HG02763 (cell line): ENCODE measurements at regions not wholly inside any gene's neighbourhood (a gene's known extent, or its start where the extent isn't known, plus 50 kb on each side); places are given as distances from the start of the nearest gene placed in this dataset.

Source experiments
- ATAC-seq: cut with Tn5 transposase; IDR thresholded peaks from one replicate; pipeline ENCODE4 v1.9.1; 2021; ENCODE audit warnings: mild to moderate bottlenecking, moderate library complexity; ENCODE audit not compliant: unreplicated experiment

DNA sequence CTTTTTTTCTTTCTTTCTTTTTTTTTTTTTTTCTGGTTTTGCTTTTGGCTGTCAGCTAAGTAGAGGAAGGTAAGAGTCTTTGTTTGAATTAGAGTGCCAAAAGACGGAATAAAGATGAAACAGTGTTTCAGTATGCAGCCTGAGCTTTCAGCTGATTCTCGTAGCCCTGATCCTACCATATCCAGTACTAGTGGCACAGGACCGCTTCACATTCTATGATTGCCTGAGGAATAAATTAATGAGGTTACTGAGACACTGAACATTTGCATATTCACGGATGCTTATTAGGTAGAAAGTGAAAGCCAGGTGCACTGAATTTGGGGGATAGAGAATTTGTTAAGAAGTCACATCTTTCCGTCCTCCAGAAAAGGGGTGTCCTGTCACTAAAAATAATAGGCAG is 421.5 kb upstream of the POU3F3 start:
- ATAC-seq, result no peak

DNA sequence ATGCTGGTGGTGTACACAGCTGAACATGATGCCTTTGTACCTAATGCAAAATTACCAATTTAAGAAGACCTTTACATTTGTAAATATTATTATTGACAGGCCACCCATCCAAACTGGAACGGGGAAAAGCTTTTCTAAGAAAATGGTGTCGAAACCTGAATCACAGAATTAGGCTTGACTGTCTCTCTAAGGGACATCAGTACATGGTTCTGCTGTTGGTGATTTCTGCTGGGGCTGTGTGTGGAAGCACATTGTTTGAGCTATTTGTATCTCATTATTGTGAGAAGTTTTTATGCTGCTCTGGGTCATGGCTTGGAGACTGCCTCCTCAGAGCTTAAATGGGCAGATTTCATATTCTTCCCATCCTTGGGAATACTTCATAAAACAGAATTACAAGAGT is 420.9 kb upstream of the POU3F3 start:
- no peak for ATAC-seq

DNA sequence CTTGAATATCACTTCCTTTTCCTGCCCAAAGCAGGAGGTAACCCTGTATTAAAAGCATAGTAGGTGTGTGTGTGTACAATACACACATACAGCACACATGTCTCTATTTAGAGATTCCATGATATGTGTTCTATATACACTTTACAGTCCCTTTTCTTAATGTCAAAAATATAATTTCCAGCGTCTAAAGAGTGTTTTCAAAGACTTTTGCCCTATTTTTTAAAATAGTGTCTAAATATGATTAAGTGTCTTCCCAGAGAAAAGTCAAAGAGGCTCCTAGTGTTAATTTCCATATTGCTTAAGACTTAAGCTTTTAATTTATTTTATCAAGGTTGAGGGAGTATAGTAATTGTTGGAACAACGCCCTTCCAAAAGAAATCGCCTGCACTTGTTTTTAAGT is 420.3 kb upstream of the POU3F3 start:
- ATAC-seq, result no peak

DNA sequence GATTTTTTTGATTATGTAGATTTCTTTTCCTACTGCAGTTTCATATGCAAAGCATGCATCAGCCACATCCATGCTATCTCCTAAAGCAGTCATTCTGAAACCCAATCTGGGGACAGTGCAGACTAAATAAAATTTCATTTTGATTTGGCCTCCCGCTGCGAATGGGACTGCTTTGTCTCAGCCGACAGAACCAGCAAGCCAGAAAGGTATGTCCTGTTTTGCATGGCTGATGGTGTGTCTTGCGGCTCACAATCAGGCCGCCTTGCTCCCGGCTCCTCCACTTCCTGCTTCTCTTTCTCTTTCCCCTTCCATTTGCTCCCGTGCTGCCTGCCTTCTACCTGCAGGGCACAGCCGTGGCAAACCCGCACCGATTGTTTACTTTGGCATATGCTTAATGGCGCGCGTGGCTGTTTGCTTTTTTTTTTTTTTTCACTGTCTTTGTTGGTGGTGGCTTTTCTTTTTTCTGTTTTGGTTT is 419.6 kb upstream of the POU3F3 start:
- peak; percentile 78 for ATAC-seq

DNA sequence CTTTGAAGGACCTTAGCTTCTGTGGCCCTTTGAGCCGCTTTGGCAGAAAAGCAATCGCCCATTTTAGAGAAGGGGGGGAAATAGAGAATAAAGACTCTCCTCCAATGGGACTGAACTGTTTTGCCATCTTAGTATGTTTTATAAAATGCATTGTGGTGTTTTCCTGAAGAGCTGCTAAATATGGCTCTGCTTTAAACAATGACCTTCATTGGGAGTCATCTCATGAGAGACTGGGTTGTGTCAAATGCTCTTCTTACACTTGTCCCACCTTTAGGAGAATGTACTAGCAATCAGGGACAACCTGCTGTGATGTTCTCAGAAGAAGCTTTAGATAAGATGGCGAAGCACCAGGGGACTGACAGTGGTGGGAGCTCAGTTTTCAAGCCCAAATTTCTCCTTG is 418.9 kb upstream of the POU3F3 start:
- no peak for ATAC-seq

DNA sequence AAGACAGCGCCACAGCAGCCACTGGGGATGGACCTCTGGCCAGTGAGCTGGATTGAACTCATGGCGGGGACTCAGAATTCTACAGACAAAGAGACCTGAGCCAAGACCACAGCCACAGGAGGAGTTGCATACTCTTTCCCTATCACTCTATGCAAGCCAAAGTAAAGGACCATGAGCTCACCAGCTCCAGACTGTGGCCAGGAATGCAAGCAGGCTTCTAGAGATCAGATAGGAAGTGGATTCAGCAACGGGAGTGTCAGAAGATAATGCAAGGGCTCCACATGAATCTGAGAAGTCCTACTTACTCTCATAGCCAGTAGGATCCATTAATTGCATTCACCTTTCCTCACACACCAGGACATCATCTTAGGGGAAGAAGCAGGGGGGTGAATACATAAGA is 415.4 kb upstream of the POU3F3 start:
- no peak for ATAC-seq

DNA sequence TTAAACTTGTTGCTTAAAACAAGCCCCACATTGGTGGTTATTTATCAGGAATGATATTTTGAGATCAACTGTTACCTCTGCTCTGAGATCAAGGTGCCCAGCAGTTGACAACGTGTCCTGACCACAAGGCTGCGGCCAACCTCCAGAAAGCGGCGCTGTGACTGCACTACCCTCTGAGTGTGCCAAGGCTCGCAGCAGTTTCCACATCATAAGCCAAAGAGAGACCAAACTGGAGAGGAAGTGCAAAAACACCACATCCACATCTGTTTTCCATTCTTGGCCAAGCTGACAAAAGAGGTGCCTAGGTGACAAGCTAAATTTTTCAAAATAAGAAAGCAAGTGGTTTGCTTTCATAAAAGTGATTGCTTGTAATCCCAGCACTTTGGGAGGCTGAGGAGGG is 410.8 kb upstream of the POU3F3 start:
- ATAC-seq, result no peak

DNA sequence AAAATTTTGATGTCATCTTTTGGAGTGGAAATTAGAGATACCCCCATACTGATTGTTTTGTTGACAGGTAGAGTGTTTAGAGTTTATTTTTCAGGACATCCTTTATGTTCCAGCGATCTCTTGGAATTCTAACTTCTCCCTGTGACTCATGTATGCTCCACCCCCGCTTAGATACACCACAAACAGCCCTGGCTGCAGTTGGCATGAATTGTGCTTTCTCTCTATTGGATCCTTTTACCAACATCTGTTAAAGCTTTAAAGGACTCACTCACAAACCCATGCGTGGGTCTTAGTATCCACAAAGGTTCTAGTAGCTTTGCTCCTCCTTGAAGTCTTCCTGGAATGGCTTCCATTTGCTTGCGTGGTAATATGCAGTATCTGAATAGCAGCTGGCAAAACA is 409.5 kb upstream of the POU3F3 start:
- ATAC-seq, result no peak

DNA sequence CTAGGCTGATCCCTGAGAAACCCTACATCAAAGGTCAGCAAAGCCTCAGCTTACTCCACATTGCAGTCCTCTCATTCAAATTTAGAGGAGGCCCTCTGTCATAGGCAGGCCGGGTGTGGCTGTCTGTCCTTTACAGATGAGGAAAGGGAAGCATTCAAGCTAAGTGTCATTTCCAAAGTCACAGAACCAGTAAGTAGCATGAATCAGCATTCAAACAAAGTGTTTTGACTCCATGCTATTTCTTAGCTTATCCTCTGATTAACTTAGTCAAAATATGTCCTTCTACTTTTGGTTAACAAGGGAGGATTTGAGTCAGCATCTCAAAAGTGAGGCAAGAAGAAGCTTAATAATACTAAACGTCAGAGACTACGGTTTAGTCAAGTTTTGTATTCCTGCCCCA is 409.0 kb upstream of the POU3F3 start:
- no peak for ATAC-seq

DNA sequence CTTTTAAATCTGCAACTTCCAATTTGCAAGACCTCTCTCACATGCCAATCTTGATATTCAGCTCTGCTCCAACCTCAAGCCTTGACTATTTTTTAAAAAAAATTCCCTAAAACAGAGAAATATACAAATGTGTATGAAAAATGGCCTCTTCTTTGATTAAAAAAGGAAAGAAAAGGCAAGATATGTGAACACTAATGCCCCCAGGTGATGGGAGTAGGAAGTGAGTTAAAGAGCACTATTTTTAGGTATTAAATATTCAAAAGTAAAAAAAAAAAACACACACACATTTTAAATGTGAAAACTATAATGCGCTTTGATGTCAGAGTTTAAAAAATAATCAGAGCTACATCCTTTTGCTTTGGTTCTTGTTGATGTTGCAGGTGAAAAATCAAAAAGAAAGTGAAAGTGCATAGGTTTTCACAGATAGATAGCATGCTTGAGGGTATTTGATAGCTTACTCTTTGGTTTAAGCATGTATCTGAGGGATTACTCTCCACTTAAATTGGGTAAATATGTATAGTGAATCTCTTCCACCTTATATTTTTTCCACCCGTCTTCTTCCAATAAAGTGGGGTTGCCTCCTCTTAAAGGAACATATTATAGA is 406.0 kb upstream of the POU3F3 start:
- ATAC-seq, result no peak

DNA sequence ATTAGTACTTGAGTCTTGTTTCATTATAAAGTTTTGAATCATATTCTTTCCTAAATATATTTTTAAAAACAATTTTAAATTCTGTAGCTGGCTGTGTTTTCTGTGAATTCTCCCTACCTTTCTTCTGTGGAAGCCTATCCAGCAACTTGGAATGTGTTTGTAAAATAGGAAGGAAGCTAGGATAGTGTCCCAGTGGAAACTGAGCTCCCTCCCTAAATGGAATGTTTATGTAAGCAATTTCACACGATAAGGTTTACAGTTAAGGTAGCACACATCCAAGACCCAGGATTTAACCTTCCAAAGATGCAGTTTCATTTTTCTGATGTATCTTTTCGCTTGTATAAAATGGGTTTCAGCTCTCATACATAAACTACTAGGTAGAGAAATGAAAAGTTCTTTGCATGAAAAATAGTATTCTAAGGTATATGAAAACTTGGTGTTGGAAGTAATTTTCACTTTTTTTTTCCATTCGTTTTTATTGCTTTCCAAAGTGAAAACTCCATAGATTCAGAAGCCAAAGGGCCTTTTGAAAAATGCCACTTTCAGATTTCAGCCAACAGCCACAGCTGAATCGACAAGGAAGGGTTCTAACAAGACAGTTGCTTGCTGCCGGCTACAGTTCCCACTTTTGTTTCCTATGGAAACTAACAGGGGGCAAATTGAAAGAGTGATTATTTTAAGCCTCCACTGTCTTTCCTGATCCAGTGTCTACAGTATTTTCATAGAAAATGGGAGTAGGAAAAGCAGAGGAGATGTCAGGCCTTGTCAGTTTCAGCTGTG is 405.1 kb upstream of the POU3F3 start:
- ATAC-seq, result no peak

DNA sequence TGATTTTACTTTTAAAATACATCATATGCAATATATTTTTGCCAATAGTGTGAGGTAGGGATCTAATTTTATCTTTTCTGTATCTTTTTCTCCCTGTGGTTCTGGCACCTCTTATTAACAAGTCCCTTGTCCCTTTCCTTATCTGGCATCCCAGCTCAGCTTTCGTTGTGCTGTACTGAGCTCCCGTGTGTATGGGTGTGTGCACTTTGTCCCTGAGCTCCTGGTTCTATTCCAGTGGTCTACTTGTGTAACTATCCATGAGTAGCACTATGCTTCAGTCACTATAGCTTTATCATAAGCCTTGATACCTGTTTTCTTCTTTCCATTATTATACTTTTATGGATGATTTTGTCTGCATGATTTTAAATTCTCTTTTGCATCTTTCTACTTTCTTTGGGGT is 401.4 kb upstream of the POU3F3 start:
- ATAC-seq, result no peak

DNA sequence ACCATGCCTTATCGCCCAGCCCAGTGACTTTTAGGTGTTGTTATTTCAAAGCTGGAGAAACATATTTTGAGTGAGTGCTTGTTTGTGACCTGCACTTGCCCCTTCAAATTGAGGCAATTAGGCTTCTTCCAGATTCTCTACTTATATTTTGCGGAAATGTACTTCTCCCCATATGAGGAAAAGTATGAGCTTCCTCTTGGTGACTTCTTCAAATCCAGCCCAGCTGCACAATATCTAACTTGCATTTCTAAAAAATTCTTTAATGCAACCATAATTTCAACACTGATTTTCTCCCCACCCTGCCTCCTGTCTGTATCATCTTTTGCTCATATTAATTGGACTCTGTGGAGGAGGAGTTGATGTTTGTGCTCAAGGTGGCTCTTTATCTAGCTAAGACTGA is 391.2 kb upstream of the POU3F3 start:
- no peak for ATAC-seq

DNA sequence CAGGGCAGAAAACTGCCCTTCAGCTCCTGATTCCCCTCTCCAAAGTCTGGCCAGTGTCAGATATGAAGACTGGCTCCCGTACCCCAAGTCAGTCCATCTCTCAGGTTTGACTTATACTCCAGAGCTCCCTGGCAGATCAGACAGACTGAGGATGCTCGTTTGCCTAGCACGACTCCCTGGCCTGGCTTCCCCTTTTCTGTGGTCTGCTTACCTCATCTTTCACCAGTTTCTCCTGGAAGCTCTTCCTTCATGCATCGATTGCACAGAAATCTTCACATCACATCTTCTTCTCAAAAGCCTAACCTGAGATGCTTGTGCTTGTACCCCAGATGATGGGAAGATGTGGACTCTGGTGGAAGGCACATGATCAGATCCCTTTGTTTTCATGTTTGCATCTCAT is 387.9 kb upstream of the POU3F3 start:
- ATAC-seq, result no peak

DNA sequence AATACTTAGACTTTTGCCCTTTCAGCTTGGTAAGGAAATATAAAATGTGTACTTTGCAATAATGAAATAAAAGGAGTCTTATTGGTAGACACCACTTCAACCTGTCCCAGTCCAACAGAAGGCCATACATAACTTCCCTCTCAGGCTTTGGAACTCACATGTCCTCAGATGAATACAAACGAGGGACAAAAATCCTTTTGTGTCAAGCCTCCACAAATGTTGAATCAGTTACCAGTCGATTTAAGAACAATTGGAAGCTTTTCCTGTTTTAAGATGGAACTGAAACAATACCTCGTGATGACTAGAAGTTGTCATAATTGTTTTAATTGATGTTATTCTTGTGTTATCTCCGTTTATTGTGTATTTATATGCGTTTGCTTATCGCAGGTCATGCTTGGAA is 385.1 kb upstream of the POU3F3 start:
- no peak for ATAC-seq

DNA sequence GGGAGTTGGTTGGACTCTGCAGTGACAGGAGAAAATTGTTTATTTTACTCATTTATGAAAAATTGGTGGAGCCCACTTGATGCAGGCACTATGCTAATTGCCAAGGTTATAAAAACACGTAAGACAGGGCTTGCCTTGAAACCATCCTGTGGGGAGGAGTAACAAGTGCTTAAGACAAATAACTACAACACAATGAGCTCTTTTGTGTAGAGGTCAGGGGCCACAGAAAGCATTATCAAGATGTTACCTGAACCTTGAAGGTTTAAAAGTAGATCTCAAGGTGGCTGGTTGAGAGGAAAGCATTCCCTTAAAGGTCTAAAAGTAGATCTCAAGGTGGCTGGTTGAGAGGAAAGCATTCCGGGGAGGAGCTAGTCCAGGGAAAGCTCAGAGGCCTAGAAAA is 381.8 kb upstream of the POU3F3 start:
- ATAC-seq, result no peak

DNA sequence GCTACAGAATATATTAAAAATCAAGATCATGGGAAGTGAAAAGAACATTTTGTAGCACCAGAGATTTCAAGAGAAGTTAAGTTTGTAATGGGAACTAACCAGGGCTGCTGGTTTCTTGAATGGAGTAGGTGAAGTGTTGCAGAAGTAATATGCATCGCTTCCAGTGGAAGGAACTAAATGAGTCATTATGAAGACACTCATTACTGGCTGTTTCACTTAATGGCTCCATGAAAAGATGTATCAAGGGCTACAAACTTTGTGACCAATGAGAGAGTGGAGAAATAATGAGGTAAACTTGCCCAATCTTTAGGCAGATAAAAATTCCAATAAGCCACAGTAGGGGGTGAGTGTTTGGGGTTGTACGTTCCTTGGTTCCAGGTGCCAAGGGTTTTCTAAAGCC is 380.4 kb upstream of the POU3F3 start:
- ATAC-seq, result no peak

DNA sequence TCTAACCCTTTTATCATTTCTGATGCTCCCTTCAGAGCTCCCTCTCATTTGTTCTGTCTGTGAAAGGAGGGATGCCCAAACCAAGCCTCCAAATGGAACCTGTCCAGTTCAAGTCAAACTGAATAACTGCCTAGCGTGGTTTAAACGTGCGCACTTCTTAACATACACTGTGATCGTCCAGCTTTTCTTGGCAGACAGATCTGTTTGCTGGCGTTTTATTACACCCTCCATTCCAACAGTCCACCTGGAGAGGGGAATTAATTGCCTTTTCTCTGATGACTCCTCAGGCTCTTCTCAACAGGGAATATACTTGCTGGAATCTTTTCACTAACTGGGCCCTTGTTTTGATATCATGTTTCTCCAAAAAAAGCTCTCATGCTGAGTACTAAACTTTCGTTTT is 379.2 kb upstream of the POU3F3 start:
- ATAC-seq, result no peak

DNA sequence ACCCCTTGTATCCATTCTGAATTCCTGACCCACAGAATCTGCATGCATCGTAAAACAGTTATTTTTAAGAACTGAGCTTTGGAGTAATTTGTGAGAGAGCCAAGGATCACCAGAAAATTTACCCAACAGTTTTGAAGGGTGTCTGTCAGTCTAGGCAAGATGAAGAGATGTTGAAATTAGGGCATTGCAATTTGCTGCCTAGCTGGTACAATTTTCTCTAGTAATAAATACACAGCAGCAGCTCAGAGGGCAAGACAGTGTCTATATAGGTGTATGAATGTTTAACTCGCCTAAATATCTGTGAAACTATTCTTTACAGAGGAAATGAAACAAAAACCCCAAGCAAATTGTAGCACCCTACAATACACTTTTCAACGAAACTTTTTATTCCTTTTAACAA is 377.8 kb upstream of the POU3F3 start:
- ATAC-seq, result no peak

DNA sequence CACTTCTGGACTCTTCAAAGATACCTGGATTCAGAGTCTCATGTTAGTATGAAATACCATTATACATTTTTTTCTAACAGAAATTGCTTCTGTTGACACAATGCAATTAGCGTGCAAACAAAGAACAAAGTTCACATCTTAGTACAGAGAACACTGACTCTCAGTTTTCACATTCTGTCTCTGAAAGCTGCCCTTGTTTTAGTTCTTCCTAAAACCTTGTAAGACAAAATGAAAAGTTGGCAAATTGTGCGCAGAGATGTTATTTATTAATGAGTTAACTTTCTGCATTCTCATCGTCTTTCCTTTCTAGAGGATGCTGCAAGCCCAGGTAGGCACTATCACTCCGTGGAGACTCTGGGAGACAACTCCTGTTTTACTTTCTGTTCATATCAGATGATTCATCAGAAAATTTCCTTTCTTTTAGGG is 377.3 kb upstream of the POU3F3 start:
- ATAC-seq, result no peak

DNA sequence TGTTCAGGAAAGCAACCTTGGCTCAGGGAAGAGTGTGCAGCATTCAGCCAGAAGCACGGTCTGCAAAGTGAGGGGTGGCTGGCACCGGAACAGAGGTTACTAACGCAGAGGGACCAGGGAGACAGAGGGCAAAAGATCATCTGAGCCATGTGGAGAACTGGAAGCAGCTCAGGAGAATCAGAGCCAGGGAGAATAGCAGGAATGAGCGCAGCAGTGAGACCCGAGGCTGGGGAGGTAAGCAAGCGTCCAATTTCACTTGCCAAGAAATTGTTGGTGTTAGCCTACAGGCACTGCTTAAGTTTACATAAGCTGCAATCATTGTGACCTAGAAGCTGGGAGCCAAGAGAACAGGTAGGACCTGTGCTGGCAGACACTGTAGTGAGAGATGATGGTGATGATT is 372.6 kb upstream of the POU3F3 start:
- no peak for ATAC-seq

DNA sequence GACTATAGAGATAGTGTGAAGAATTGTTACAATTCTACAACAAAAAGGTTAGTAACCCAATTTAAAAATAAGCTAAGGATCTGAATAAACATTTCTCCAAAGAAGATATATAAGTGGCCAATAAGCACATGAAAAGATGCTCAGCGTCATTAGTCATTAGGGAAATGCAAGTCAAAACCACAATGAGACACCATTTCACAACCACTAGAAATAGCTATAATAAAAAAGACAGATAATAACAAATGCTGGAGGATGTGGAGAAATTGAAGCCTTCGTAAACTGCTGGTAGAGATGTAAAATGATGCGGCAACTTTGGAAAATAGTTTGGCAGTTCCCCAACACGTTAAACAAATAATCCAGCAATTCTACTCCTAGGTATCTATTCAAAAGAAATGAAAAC is 366.5 kb upstream of the POU3F3 start:
- no peak for ATAC-seq

DNA sequence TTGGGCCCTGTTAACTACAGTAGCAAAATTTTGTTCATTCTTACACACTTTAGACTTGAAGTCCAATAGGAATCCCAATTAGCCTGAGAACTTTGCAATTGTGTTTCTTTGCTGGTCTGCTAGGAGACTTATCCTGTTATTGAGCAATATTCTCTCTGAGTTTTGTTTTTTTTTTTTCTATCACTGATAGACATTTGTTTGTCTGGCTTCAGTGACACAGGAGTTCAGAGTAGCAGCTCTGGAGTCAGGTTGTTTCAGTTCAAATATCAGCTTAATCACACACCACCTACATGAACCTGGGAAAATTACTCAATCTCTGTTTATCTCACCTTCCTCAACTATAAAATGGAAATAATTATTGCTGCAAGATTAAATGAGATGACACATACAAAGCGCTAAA is 360.2 kb upstream of the POU3F3 start:
- no peak for ATAC-seq
